ENCODE measurements at regions not wholly inside any gene's neighbourhood (a gene's known extent, or its start where the extent isn't known, plus 50 kb on each side); places are given as distances from the start of the nearest gene placed in this dataset.

DNA sequence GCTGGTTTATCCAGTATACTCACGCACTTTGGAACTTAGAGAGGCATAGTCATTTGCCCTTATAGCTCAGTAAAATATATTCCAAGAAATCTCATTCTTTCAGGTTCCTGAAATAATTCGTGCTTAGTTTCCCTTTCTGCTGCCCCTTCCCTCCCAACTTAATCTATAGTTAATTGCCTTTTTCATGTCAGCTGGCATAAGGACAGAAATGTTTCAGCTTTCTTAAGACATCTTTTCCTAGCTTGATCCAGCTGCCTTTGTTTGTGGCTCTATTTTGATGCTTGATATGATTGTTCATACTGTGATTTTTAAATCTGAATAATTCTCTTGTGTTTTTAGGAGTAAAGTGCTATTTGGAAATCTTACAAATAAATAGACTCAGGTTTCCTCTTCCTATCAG, 120.0 kb upstream of the SEL1L start:
- no peaks in the 10 kb centered on the region for H3K36me3 Mint-ChIP-seq
- no peak overlapping the region for H3K27ac Mint-ChIP-seq
- no peak overlapping the region for H3K4me3 Mint-ChIP-seq
- H3K27me3 Mint-ChIP-seq: no peaks in the 10 kb centered on the region
- H3K9me3 Mint-ChIP-seq: peaks cover 15% of the 10 kb centered on the region
- no peaks in the 10 kb centered on the region for H3K4me1 Mint-ChIP-seq
- no peak for ATAC-seq

GRCh38 chr14:81655423-81656314, 122.0 kb upstream of the SEL1L start:
- no peak for ATAC-seq
- Mint-ChIP-seq H3K27me3 (no peaks in the 10 kb centered on the region), H3K36me3 (no peaks in the 10 kb centered on the region), H3K27ac (no peak overlapping the region), H3K4me1 (no peaks in the 10 kb centered on the region), H3K9me3 (peaks cover 11% of the 10 kb centered on the region), H3K4me3 (no peak overlapping the region)

GRCh38 chr14:81656811-81657210, 123.2 kb upstream of the SEL1L start:
- no peak overlapping the region for H3K27ac Mint-ChIP-seq
- peaks cover 11% of the 10 kb centered on the region for H3K9me3 Mint-ChIP-seq
- H3K36me3 Mint-ChIP-seq: no peaks in the 10 kb centered on the region
- H3K4me1 Mint-ChIP-seq: no peaks in the 10 kb centered on the region
- no peak overlapping the region for H3K4me3 Mint-ChIP-seq
- H3K27me3 Mint-ChIP-seq: no peaks in the 10 kb centered on the region
- ATAC-seq: no peak

DNA sequence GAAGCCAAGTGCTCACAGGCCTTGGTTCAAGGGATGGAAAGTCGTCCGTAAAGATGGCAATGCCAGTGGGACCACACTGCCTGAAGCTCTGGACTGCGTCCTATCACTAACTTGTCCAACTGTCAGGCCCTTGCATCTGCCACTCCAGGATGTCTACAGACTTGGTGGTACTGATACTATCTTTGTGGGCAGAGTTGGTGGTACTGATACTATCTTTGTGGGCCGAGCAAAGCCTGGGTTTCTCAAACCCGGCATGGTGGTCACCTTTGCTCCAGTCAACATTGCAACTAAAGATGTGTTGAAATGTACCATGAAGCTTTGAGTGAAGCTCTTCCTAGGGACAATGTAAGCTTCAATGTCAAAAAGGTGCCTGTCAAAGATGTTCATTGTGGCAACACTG, 128.4 kb upstream of the SEL1L start:
- Mint-ChIP-seq H3K27ac (no peak overlapping the region), H3K36me3 (no peaks in the 10 kb centered on the region), H3K27me3 (no peaks in the 10 kb centered on the region), H3K4me3 (no peak overlapping the region), H3K9me3 (peaks cover 3% of the 10 kb centered on the region), H3K4me1 (no peaks in the 10 kb centered on the region)
- ATAC-seq: no peak

GRCh38 chr14:81662570-81663197, 129.0 kb upstream of the SEL1L start:
- no peaks in the 10 kb centered on the region for H3K36me3 Mint-ChIP-seq
- no peaks in the 10 kb centered on the region for H3K27me3 Mint-ChIP-seq

GRCh38 chr14:81668626-81669274, 135.1 kb upstream of the SEL1L start:
- H3K27me3 Mint-ChIP-seq: no peaks in the 10 kb centered on the region
- no peaks in the 10 kb centered on the region for H3K36me3 Mint-ChIP-seq
- H3K4me1 Mint-ChIP-seq: no peaks in the 10 kb centered on the region
- no peak overlapping the region for H3K27ac Mint-ChIP-seq
- no peak for ATAC-seq
- no peaks in the 10 kb centered on the region for H3K9me3 Mint-ChIP-seq
- no peak overlapping the region for H3K4me3 Mint-ChIP-seq

More at GRCh38 chr14:81662570-81663197, 129.0 kb upstream of the SEL1L start:
- Mint-ChIP-seq H3K4me1 (no peaks in the 10 kb centered on the region), H3K9me3 (peaks cover 3% of the 10 kb centered on the region), H3K27ac (no peak overlapping the region), H3K4me3 (no peak overlapping the region)
- no peak for ATAC-seq

GRCh38 chr14:81669308-81669707, 135.7 kb upstream of the SEL1L start:
- Mint-ChIP-seq H3K4me3 (no peak overlapping the region), H3K36me3 (no peaks in the 10 kb centered on the region), H3K9me3 (no peaks in the 10 kb centered on the region), H3K27me3 (no peaks in the 10 kb centered on the region), H3K27ac (no peak overlapping the region), H3K4me1 (no peaks in the 10 kb centered on the region)
- ATAC-seq: no peak

DNA sequence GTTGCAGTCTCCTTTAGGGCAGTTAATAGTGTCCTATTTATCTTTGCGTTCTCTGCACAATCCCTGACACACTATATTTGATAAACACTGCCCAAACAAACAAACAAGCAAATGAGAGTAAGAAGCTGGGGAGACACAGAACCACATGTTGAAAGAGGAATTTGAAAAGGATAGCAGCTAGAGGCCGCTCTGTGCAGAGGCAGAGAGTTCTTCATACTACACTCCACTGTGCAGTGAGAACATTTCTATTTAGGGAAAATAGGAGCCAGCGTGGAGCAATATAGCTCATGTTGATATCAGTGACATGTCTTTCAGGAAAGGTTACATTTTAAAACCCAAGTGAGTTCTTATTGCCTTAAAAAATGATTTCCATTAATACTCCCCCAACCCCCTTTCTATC, 140.3 kb upstream of the SEL1L start:
- Mint-ChIP-seq H3K4me3 (no peak overlapping the region), H3K27ac (no peak overlapping the region), H3K9me3 (no peaks in the 10 kb centered on the region), H3K27me3 (no peaks in the 10 kb centered on the region), H3K4me1 (no peaks in the 10 kb centered on the region), H3K36me3 (no peaks in the 10 kb centered on the region)
- ATAC-seq: no peak

- Mint-ChIP-seq H3K4me3 (no peak overlapping the region), H3K27ac (no peak overlapping the region), H3K27me3 (no peaks in the 10 kb centered on the region), H3K9me3 (peaks cover 2% of the 10 kb centered on the region), H3K36me3 (no peaks in the 10 kb centered on the region), H3K4me1 (no peaks in the 10 kb centered on the region)
- ATAC-seq: no peak
These were observed 142.7 kb upstream of the SEL1L start for GRCh38 chr14:81676395-81676794.

DNA sequence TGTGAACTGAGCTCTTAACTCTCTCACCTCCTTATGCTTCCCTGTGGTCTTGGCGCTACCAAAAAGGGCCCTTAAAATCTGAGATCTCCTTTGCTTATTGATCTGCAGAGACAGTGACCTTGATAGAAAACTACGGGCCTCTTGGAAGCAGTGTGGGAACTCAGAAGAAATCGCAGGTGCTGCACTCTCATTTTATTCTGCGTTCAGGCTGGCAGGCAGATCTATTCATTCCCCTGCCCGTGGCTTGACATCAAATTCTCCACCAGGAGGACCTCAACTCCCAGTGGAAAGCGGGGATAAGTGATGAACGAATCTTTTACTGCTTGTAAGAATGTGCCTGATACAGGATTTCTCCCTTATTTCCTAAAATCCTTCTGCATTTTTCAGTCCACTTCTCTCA, 143.2 kb upstream of the SEL1L start:
- Mint-ChIP-seq H3K27ac (no peak overlapping the region), H3K4me1 (no peaks in the 10 kb centered on the region), H3K36me3 (no peaks in the 10 kb centered on the region), H3K27me3 (no peaks in the 10 kb centered on the region), H3K4me3 (no peak overlapping the region), H3K9me3 (peaks cover 2% of the 10 kb centered on the region)
- no peak for ATAC-seq

GRCh38 chr14:81677736-81678135, 144.1 kb upstream of the SEL1L start:
- Mint-ChIP-seq H3K36me3 (no peaks in the 10 kb centered on the region), H3K4me1 (no peaks in the 10 kb centered on the region), H3K4me3 (no peak overlapping the region), H3K27me3 (no peaks in the 10 kb centered on the region), H3K27ac (no peak overlapping the region), H3K9me3 (peaks cover 2% of the 10 kb centered on the region)
- no peak for ATAC-seq

GRCh38 chr14:81679226-81679625, 145.6 kb upstream of the SEL1L start:
- Mint-ChIP-seq H3K4me3 (no peak overlapping the region), H3K36me3 (no peaks in the 10 kb centered on the region), H3K9me3 (peaks cover 2% of the 10 kb centered on the region), H3K4me1 (no peaks in the 10 kb centered on the region), H3K27ac (no peak overlapping the region), H3K27me3 (no peaks in the 10 kb centered on the region)
- ATAC-seq: peak; percentile 16

GRCh38 chr14:81681541-81681940, 147.9 kb upstream of the SEL1L start:
- Mint-ChIP-seq H3K36me3 (no peaks in the 10 kb centered on the region), H3K4me3 (no peak overlapping the region), H3K9me3 (peaks cover 2% of the 10 kb centered on the region), H3K27me3 (no peaks in the 10 kb centered on the region), H3K27ac (no peak overlapping the region), H3K4me1 (no peaks in the 10 kb centered on the region)
- no peak for ATAC-seq

GRCh38 chr14:81682134-81682533, 148.5 kb upstream of the SEL1L start:
- no peak overlapping the region for H3K27ac Mint-ChIP-seq
- no peaks in the 10 kb centered on the region for H3K36me3 Mint-ChIP-seq
- no peak for ATAC-seq
- no peaks in the 10 kb centered on the region for H3K4me1 Mint-ChIP-seq
- peaks cover 2% of the 10 kb centered on the region for H3K9me3 Mint-ChIP-seq
- no peak overlapping the region for H3K4me3 Mint-ChIP-seq
- H3K27me3 Mint-ChIP-seq: no peaks in the 10 kb centered on the region

DNA sequence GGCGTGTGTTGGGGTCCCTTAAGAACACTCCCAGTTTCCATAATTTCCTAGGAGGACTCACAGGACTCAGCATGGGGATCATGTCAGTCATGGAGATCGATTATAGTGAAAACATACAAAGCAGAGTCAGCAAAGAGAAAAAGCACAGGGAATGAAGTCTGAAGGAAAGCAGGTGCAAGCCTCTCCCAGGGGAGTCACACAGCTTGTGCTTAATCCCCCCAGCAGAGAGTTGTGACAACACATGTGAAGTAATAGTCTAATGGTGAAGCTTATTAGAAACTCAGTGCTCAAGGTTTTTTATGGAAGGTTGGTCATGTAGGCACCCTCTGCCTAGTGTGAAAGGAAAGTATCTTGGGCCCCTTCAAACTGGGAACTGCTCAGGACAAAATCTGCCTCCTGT, 149.0 kb upstream of the SEL1L start:
- Mint-ChIP-seq H3K9me3 (peaks cover 2% of the 10 kb centered on the region), H3K36me3 (no peaks in the 10 kb centered on the region), H3K4me1 (no peaks in the 10 kb centered on the region), H3K27ac (no peak overlapping the region), H3K4me3 (no peak overlapping the region), H3K27me3 (no peaks in the 10 kb centered on the region)
- ATAC-seq: no peak

DNA sequence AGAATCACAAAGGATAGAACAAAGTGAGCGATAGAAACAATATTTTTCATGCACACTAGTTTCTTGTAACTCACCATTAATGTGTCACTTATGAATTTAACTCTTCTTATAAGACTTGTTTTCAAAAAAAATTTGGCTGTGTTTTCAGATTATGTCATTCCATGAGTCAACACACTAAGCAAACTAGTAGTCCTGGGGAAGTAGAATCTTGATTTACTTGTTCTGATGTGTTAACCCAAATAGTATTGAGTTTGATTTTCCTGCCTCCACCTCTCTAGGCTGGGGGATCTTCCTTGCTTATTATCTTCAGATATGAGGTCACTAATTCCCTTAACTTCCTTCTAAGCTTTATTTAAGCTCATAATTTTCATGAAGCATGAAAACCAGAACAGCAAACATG, 151.0 kb upstream of the SEL1L start:
- Mint-ChIP-seq H3K9me3 (peaks cover 1% of the 10 kb centered on the region), H3K4me1 (no peaks in the 10 kb centered on the region), H3K27me3 (no peaks in the 10 kb centered on the region), H3K36me3 (no peaks in the 10 kb centered on the region), H3K27ac (no peak overlapping the region), H3K4me3 (no peak overlapping the region)
- ATAC-seq: no peak

Measured in stimulated activated memory B cell treated with anti-CD40 and anti-IgM and Interleukin-4, amounts not matched to agents 10 μg/mL and 1 μg/mL and 100 μg/mL, for 72 hours (primary cell).